HEK293 (cell line): ENCODE measurements at regions not wholly inside any gene's neighbourhood (a gene's known extent, or its start where the extent isn't known, plus 50 kb on each side); places are given as distances from the start of the nearest gene placed in this dataset.

Experiments used
- CTCF ChIA-PET: fragments of 350-600 bp; formaldehyde crosslinking; extraction: SDS; loops from one replicate; lab custom pipeline; 2021; ENCODE audit warnings: antibody characterized with exemption; lab: Yijun Ruan, JAX
- POLR2A ChIA-PET: fragments of 300-600 bp; formaldehyde crosslinking; extraction: SDS; loops from one replicate; lab custom pipeline; 2020; ENCODE audit warnings: antibody characterized with exemption, inconsistent platforms; lab: Yijun Ruan, JAX
- H3K27ac ChIP-seq: fragments of 200-500 bp; sonication (Bioruptor generic); 2 replicates; pipeline ENCODE4 v1.5.1; 2014; ENCODE audit warnings: low read depth, low read length, control low read depth, inconsistent platforms; ENCODE audit errors: extremely low read depth
- H3K36me3 ChIP-seq, 2 experiments: fragments of 200-500 bp in 1 of 2; sonication (Bioruptor generic) in 1 of 2; 1 replicate in 1 of 2; 2 replicates in 1 of 2; pipeline ENCODE4 v1.5.1; 2014 to 2017; ENCODE audit warnings: inconsistent platforms in 2 of 2, low read length in 2 of 2; ENCODE audit not compliant: control insufficient read depth in 2 of 2, insufficient read depth in 1 of 2
- H3K4me1 ChIP-seq: fragments of 200-500 bp; sonication (Bioruptor generic); 2 replicates; pipeline ENCODE4 v1.5.1; 2014; ENCODE audit warnings: mild to moderate bottlenecking, low read length, inconsistent platforms; ENCODE audit not compliant: control insufficient read depth, insufficient read depth
- H3K4me3 ChIP-seq: 2 replicates; pipeline ENCODE4 v1.5.1; 2011; ENCODE audit warnings: low read depth, mild to moderate bottlenecking, control low read depth, low read length, moderate library complexity
- H3K9me3 ChIP-seq: fragments of 200-500 bp; sonication (Bioruptor generic); 2 replicates; pipeline ENCODE4 v1.5.1; 2014; ENCODE audit warnings: low read depth, low read length, inconsistent platforms; ENCODE audit not compliant: control insufficient read depth, insufficient read depth
- REPIN1 ChIP-seq: fragments of 450-650 bp; formaldehyde crosslinking; IDR thresholded peaks from 2 replicates; pipeline ENCODE4 v1.5.1; 2017; ENCODE audit warnings: missing biosample characterization, missing genetic modification characterization, low read depth
- ZFP37 ChIP-seq: fragments of 450-650 bp; formaldehyde crosslinking; IDR thresholded peaks from 2 replicates; pipeline ENCODE4 v1.5.1; 2016; ENCODE audit warnings: missing biosample characterization, missing genetic modification characterization
- ZFP41 ChIP-seq: fragments of 450-650 bp; formaldehyde crosslinking; IDR thresholded peaks from 2 replicates; pipeline ENCODE4 v1.5.1; 2016; ENCODE audit warnings: missing biosample characterization, missing genetic modification characterization, borderline replicate concordance
- ZIC2 ChIP-seq: fragments of 450-650 bp; formaldehyde crosslinking; IDR thresholded peaks from 2 replicates; pipeline ENCODE4 v1.5.1; 2016; ENCODE audit warnings: missing biosample characterization, missing genetic modification characterization
- ZNF211 ChIP-seq: fragments of 450-650 bp; formaldehyde crosslinking; IDR thresholded peaks from 2 replicates; pipeline ENCODE4 v1.5.1; 2016; ENCODE audit warnings: low read depth, missing biosample characterization, missing genetic modification characterization
- ZNF302 ChIP-seq: fragments of 450-650 bp; formaldehyde crosslinking; IDR thresholded peaks from 2 replicates; pipeline ENCODE4 v1.5.1; 2016; ENCODE audit warnings: missing biosample characterization, missing genetic modification characterization, low read depth
- ZNF404 ChIP-seq: fragments of 450-650 bp; formaldehyde crosslinking; IDR thresholded peaks from 2 replicates; pipeline ENCODE4 v1.5.1; 2017; ENCODE audit warnings: missing biosample characterization, missing genetic modification characterization
- ZNF571 ChIP-seq: fragments of 450-650 bp; formaldehyde crosslinking; IDR thresholded peaks from 2 replicates; pipeline ENCODE4 v1.5.0; 2017; ENCODE audit warnings: missing biosample characterization, missing genetic modification characterization
- ZNF600 ChIP-seq: fragments of 450-650 bp; formaldehyde crosslinking; IDR thresholded peaks from 2 replicates; pipeline ENCODE4 v1.5.1; 2016; ENCODE audit warnings: missing biosample characterization, missing genetic modification characterization
- ZNF707 ChIP-seq: fragments of 450-650 bp; formaldehyde crosslinking; IDR thresholded peaks from 2 replicates; pipeline ENCODE4 v1.5.1; 2016; ENCODE audit warnings: missing biosample characterization, missing genetic modification characterization
- ZNF768 ChIP-seq: fragments of 450-650 bp; formaldehyde crosslinking; IDR thresholded peaks from 2 replicates; pipeline ENCODE4 v1.5.1; 2018; ENCODE audit warnings: missing biosample characterization, mild to moderate bottlenecking, missing genetic modification characterization
- ZNF837 ChIP-seq: fragments of 450-650 bp; formaldehyde crosslinking; IDR thresholded peaks from 2 replicates; pipeline ENCODE4 v1.5.1; 2016; ENCODE audit warnings: missing biosample characterization, missing genetic modification characterization
- TF ChIP-seq, protein P1 (sequence below): fragments of 450-650 bp; formaldehyde crosslinking; IDR thresholded peaks from 2 replicates; pipeline ENCODE4 v1.5.1; 2016; ENCODE audit warnings: missing biosample characterization, missing genetic modification characterization
- TF ChIP-seq, protein P2 (sequence below): fragments of 450-650 bp; formaldehyde crosslinking; IDR thresholded peaks from 2 replicates; pipeline ENCODE4 v1.5.1; 2016; ENCODE audit warnings: missing biosample characterization, missing genetic modification characterization
- TF ChIP-seq, protein P3 (sequence below): fragments of 450-650 bp; formaldehyde crosslinking; IDR thresholded peaks from 2 replicates; pipeline ENCODE4 v1.5.1; 2017; ENCODE audit warnings: missing biosample characterization, missing genetic modification characterization
- TF ChIP-seq, protein P4 (sequence below): fragments of 450-650 bp; formaldehyde crosslinking; IDR thresholded peaks from 2 replicates; pipeline ENCODE4; 2016; ENCODE audit warnings: missing biosample characterization, missing genetic modification characterization
- TF ChIP-seq, protein P5 (sequence below): fragments of 450-650 bp; formaldehyde crosslinking; IDR thresholded peaks from 2 replicates; pipeline ENCODE4 v1.5.1; 2016; ENCODE audit warnings: missing biosample characterization, missing genetic modification characterization

DNA sequence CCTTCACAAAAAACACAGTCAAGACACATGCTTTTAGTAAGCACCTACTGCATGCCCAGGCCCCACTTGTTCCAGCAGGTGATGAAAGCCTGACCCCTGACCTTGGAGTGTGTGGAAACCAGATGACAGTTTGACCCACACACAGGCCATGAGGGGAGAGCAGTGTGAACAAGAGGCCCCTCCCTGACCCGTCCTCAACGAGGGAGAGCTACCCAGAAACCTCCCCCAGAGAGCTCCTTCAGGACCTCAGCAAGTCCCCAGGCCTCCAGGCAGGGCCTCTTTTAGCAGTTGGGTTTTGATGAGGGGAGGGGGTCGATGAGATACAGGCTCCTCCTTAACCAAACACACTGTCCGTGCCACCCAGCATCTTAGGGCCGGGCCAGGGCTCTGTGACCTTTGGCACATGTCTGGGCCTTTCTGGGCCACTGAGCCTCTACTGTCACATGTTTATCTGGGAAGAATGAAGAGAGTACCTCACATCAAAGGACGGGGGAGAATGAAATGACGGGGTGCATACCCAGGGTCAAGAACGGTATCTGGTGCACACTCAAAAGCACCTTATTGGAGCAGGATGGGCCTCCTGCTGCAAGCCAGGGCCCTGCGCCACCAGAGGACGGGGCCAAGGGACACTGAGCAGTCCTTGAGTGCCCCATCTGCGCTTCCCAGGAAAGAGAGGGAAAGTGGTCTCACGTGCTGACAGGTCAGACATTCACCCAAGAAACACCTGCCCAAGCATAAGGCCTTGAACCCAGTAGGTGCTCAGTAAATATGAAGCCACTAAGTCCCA is 202.6 kb upstream of the ZMIZ1 start:
- Histone ChIP-seq H3K4me3 (no peak overlapping the region), H3K27ac (no peak overlapping the region), H3K9me3 (no peaks in the 10 kb centered on the region), H3K4me1 (no peaks in the 10 kb centered on the region), H3K36me3 (no peaks in the 10 kb centered on the region)
- ChIA-PET CTCF (no interaction called here), POLR2A (no interaction called here)
- TF ChIP-seq REPIN1 (tag by site-specific recombination), result no peak
- TF ChIP-seq, all 188 proteins: peak for 0

DNA sequence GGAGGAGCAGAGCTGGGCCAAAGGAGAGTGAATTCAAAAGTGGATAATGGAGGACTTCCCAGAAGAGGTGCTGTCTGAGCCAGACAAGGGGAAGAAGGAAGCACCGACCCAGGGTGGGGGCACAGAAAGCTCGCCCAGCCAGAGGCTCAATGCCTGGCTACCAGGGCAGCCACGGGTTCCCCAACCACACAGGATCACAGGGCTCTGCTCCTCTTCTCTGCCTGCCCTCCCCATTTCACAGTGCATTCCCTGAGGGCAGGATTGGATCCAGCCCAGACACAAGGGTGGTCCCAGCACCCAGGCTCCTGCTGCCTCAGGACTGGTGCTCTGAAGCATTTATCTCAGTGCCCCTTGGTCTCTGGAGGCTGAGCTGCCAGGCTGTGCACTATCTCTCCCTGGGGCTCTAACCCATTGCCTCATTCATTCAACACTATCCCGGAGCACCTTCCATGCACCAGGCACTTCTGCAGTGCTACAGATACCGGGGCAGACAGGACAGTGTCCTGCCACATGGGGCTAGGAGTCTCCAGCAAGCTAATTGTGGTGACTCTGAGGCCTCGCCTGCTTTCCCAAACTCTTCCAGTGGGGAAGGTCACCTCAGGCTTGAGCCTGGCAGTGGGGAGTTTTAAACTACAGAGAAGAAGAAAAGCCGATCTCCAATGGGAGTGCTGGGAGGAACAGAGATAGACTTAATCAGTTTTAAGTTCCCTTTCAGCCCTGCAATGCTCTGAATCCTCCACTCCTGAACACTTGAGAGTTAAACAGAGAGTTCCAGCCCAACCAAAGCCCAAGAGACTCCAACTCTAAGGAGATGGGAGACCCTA is 201.8 kb upstream of the ZMIZ1 start:
- H3K4me3 ChIP-seq, result no peak overlapping the region
- no peaks in the 10 kb centered on the region for H3K4me1 ChIP-seq
- no peaks in the 10 kb centered on the region for H3K9me3 ChIP-seq
- no peak overlapping the region for H3K27ac ChIP-seq
- POLR2A ChIA-PET, result no interaction called here
- CTCF ChIA-PET, result no interaction called here
- TF ChIP-seq, protein P1, sequence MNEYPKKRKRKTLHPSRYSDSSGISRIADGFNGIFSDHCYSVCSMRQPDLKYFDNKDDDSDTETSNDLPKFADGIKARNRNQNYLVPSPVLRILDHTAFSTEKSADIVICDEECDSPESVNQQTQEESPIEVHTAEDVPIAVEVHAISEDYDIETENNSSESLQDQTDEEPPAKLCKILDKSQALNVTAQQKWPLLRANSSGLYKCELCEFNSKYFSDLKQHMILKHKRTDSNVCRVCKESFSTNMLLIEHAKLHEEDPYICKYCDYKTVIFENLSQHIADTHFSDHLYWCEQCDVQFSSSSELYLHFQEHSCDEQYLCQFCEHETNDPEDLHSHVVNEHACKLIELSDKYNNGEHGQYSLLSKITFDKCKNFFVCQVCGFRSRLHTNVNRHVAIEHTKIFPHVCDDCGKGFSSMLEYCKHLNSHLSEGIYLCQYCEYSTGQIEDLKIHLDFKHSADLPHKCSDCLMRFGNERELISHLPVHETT (tag by site-specific recombination), result no peak
- TF ChIP-seq, protein P2, sequence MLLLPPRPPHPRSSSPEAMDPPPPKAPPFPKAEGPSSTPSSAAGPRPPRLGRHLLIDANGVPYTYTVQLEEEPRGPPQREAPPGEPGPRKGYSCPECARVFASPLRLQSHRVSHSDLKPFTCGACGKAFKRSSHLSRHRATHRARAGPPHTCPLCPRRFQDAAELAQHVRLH (tag by site-specific recombination), result no peak
- TF ChIP-seq ZIC2 (tag by site-specific recombination) (0 out of 2 replicates have a peak, but pooled peaks have one; percentile 9), ZNF302 (tag by site-specific recombination) (no peak), ZNF707 (tag by site-specific recombination) (no peak)
- no peaks in the 10 kb centered on the region for H3K36me3 ChIP-seq

DNA sequence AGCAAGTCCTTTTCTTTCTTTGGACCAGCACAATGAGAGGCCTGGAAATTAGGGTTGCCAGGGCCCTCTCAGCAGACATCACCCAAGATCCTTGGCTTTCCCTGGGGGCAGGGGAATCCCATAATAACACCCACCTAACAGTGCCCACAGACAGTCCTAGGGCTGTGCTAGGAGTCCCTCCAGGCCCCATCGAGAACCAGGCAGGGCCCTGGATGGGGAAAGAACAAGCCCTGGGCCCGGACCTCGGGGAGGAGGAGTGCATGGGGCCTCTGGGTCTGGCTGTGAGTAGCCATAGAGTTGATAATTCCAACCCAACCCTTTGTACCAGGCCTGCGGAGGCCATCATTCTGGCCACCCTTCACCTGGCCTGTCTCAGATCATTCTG is 201.2 kb upstream of the ZMIZ1 start:
- ChIA-PET POLR2A (no interaction called here), CTCF (no interaction called here)
- TF ChIP-seq ZNF571 (no peak), ZNF768 (no peak), ZFP41 (no peak), ZNF211 (tag by site-specific recombination) (no peak), ZNF404 (tag by site-specific recombination) (no peak), ZNF837 (tag by site-specific recombination) (no peak), ZNF600 (no peak), ZFP37 (tag by site-specific recombination) (no peak)
- TF ChIP-seq, protein P3, sequence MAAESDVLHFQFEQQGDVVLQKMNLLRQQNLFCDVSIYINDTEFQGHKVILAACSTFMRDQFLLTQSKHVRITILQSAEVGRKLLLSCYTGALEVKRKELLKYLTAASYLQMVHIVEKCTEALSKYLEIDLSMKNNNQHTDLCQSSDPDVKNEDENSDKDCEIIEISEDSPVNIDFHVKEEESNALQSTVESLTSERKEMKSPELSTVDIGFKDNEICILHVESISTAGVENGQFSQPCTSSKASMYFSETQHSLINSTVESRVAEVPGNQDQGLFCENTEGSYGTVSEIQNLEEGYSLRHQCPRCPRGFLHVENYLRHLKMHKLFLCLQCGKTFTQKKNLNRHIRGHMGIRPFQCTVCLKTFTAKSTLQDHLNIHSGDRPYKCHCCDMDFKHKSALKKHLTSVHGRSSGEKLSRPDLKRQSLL (tag by site-specific recombination), result no peak
- TF ChIP-seq, protein P4, sequence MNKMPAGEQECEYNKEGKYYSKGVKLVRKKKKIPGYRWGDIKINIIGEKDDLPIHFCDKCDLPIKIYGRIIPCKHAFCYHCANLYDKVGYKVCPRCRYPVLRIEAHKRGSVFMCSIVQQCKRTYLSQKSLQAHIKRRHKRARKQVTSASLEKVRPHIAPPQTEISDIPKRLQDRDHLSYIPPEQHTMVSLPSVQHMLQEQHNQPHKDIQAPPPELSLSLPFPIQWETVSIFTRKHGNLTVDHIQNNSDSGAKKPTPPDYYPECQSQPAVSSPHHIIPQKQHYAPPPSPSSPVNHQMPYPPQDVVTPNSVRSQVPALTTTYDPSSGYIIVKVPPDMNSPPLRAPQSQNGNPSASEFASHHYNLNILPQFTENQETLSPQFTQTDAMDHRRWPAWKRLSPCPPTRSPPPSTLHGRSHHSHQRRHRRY (tag by site-specific recombination), result no peak
- TF ChIP-seq, protein P5, sequence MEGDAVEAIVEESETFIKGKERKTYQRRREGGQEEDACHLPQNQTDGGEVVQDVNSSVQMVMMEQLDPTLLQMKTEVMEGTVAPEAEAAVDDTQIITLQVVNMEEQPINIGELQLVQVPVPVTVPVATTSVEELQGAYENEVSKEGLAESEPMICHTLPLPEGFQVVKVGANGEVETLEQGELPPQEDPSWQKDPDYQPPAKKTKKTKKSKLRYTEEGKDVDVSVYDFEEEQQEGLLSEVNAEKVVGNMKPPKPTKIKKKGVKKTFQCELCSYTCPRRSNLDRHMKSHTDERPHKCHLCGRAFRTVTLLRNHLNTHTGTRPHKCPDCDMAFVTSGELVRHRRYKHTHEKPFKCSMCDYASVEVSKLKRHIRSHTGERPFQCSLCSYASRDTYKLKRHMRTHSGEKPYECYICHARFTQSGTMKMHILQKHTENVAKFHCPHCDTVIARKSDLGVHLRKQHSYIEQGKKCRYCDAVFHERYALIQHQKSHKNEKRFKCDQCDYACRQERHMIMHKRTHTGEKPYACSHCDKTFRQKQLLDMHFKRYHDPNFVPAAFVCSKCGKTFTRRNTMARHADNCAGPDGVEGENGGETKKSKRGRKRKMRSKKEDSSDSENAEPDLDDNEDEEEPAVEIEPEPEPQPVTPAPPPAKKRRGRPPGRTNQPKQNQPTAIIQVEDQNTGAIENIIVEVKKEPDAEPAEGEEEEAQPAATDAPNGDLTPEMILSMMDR, result no peak
- Histone ChIP-seq H3K9me3 (no peaks in the 10 kb centered on the region), H3K4me3 (no peak overlapping the region), H3K36me3 (no peaks in the 10 kb centered on the region), H3K27ac (no peak overlapping the region), H3K4me1 (no peaks in the 10 kb centered on the region)
